Thymus (tissue), 11 donors: ENCODE measurements at regions not wholly inside any gene's neighbourhood (a gene's known extent, or its start where the extent isn't known, plus 50 kb on each side); places are given as distances from the start of the nearest gene placed in this dataset.

Source experiments
- DNase-seq, 9 donors: peaks; one replicate each; pipeline ENCODE4 v3.0.0-alpha.2; 2013; ENCODE audit warnings: low spot score in 9 of 9, low read depth in 6 of 9, missing footprints in 1 of 9
- H3K27ac ChIP-seq, 2 donors: one replicate each; pipeline ENCODE4 v1.5.1; 2013; ENCODE audit warnings: control low read depth in 1 of 2, low read depth in 1 of 2, low read length in 1 of 2, mild to moderate bottlenecking in 1 of 2, moderate library complexity in 1 of 2
- H3K27me3 ChIP-seq, 2 donors: one replicate each; pipeline ENCODE4 v1.5.1; 2013; ENCODE audit warnings: low read length in 1 of 2; ENCODE audit not compliant: control insufficient read depth in 2 of 2, insufficient read depth in 1 of 2
- H3K36me3 ChIP-seq, 2 donors: one replicate each; pipeline ENCODE4 v1.5.1; 2013; ENCODE audit warnings: low read length in 1 of 2, mild to moderate bottlenecking in 1 of 2, moderate library complexity in 1 of 2; ENCODE audit not compliant: control insufficient read depth in 2 of 2, insufficient read depth in 2 of 2
- H3K4me1 ChIP-seq, 2 donors: one replicate each; pipeline ENCODE4 v1.5.1; 2013; ENCODE audit warnings: low read length in 2 of 2; ENCODE audit not compliant: control insufficient read depth in 2 of 2, insufficient read depth in 2 of 2
- H3K4me3 ChIP-seq, 2 donors: one replicate each; pipeline ENCODE4 v1.5.1; 2013; ENCODE audit warnings: low read length in 2 of 2, control low read depth in 1 of 2, mild to moderate bottlenecking in 1 of 2
- H3K9me3 ChIP-seq, 2 donors: one replicate each; pipeline ENCODE4 v1.5.1; 2013; ENCODE audit warnings: low read length in 1 of 2, mild to moderate bottlenecking in 1 of 2; ENCODE audit not compliant: control insufficient read depth in 2 of 2, insufficient read depth in 1 of 2
- WGBS: extraction: QIAGEN DNeasy Blood & Tissue Kit; methylation state at CpG from one replicate; pipeline ENCODE4 v1.1.7; 2013; 5-methylcytosine and 5-hydroxymethylcytosine counted together
- donor health status: healthy.

GRCh38 chr14:42961509-42961908 lies 1354.8 kb downstream of the LRFN5 start:
- no peak overlapping the region for H3K4me3 ChIP-seq
- no peak overlapping the region for H3K27ac ChIP-seq
- 84% methylated on average over 3 of the region's 3 CpGs for WGBS
- no peak for DNase-seq
- H3K9me3 ChIP-seq, result no peaks in the 10 kb centered on the region
- H3K4me1 ChIP-seq, result no peaks in the 10 kb centered on the region
- H3K36me3 ChIP-seq, result no peaks in the 10 kb centered on the region
- H3K27me3 ChIP-seq, result no peaks in the 10 kb centered on the region

- Histone ChIP-seq H3K4me3 (no peak overlapping the region), H3K27me3 (no peaks in the 10 kb centered on the region), H3K9me3 (peaks cover 0 to 1% of the 10 kb centered on the region in 2 donors), H3K27ac (no peak overlapping the region), H3K36me3 (no peaks in the 10 kb centered on the region), H3K4me1 (no peaks in the 10 kb centered on the region)
- WGBS, result 95% methylated on average over 6 of the region's 6 CpGs
- DNase-seq, result no peak
Observed at GRCh38 chr14:42950363-42950762, 1343.7 kb downstream of the LRFN5 start.

DNA sequence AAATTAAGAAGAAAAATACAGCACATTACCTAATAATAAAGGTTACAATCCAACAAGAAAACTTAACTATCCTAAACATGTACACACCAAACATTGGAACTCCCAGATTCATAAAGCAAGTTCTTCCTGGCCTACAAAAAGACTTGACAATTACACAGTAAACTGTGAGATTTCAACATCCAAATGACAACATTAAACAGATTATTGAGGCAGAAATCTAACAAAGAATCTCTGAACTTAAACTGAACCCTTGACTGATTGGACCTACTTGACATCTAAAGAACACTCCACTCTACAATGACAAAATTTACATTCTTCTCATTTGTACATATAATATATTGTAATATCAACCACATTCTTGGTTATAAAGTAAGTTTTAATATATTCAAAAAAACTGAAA lies 1341.3 kb downstream of the LRFN5 start:
- DNase-seq, result no peak
- Histone ChIP-seq H3K36me3 (no peaks in the 10 kb centered on the region), H3K4me3 (no peak overlapping the region), H3K27ac (no peak overlapping the region), H3K9me3 (peaks cover 0 to 1% of the 10 kb centered on the region in 2 donors), H3K27me3 (no peaks in the 10 kb centered on the region), H3K4me1 (no peaks in the 10 kb centered on the region)

DNA sequence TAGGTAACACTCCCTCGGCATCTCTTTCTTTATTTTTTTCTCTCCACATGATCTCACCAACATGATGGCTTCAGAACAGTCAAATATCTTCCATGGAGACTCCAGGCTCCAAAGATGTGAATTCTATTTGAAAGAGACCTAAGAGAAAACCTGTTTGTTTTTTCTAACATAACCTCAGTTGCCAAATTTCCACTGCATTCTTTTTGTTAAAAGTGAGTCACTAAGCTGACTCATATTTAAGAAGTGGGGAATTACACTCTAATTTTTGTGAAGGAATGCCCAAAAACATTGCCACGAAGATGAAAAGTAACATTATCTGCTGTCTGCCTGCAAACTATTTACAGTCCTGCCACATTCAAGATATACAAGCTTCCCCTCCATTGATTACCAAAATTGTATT lies 1337.6 kb downstream of the LRFN5 start:
- 86% methylated on average over 2 of the region's 2 CpGs for WGBS
- H3K27me3 ChIP-seq, result no peaks in the 10 kb centered on the region
- DNase-seq, result no peak

GRCh38 chr14:42931308-42931707 lies 1324.6 kb downstream of the LRFN5 start:
- H3K4me1 ChIP-seq, result no peaks in the 10 kb centered on the region
- no peaks in the 10 kb centered on the region for H3K36me3 ChIP-seq
- 95% methylated on average over 2 of the region's 2 CpGs for WGBS
- no peaks in the 10 kb centered on the region for H3K27me3 ChIP-seq
- no peak for DNase-seq
- H3K9me3 ChIP-seq, result peaks cover 4% of the 10 kb centered on the region in 2 donors
- no peak overlapping the region for H3K4me3 ChIP-seq
- H3K27ac ChIP-seq, result no peak overlapping the region

More for the DNA sequence above, 1337.6 kb downstream of the LRFN5 start:
- no peak overlapping the region for H3K27ac ChIP-seq
- H3K9me3 ChIP-seq, result peaks cover 0 to 1% of the 10 kb centered on the region in 2 donors
- no peaks in the 10 kb centered on the region for H3K4me1 ChIP-seq
- no peak overlapping the region for H3K4me3 ChIP-seq
- H3K36me3 ChIP-seq, result no peaks in the 10 kb centered on the region

DNA sequence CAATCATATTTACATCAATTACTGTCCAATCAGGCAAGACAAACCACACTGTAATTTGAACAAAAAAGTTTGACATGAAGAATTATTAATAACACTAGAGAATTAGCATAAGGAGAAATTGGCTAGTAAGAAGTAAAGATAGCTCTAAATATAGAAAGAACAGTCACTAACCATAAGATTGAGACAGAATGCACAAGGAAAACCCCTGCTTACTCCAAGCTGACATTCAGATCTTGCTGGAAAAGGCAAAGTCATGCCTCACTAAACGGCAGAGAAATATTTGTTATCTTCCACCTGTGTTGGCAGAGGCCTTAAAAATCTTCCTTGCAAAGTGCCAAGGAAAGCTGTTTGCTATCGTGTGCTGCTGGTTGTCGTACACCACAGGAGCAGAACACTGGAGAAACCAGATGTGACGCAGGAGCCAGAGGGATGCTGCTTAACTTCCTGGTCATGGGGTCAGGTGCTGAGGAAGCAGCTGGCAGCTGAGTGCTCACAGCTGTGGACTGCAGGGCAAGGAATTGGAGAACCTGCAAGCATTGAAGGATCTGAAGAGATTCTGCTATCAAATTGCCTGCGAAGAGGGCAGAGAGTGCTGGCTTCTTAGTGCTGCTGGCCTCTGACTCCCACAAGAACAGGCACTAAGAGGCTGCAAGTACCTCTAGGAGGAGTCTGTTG lies 1323.3 kb downstream of the LRFN5 start:
- H3K27me3 ChIP-seq, result no peaks in the 10 kb centered on the region
- WGBS, result 21% methylated on average over 5 of the region's 5 CpGs
- H3K27ac ChIP-seq, result peak overlapping the region in 1 of 2 donors; percentile 25
- peak in 1 of 9 donors; percentile 14 for DNase-seq
- H3K36me3 ChIP-seq, result no peaks in the 10 kb centered on the region
- peaks cover 4% of the 10 kb centered on the region in 2 donors for H3K9me3 ChIP-seq
- no peak overlapping the region for H3K4me3 ChIP-seq
- H3K4me1 ChIP-seq, result no peaks in the 10 kb centered on the region

DNA sequence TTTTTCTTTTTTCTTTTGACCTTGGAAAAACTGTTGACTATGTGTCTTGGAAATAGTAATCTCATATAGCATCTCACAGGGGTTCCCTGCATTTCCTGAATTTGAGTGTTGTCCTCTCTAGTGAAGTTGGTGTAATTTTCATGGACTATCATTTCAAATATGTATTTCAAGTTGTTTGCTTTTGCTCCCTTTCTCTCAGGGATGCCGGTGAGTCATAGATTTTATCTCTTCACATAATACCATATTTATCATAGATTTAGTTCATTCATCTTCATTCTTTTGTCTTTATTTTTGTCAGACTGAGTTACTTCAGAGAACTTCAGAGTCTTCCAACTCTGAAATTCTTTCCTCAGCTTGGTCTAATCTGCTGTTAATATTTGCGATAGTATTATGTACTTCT lies 1320.6 kb downstream of the LRFN5 start:
- H3K27me3 ChIP-seq, result no peaks in the 10 kb centered on the region
- no peak overlapping the region for H3K27ac ChIP-seq
- no peaks in the 10 kb centered on the region for H3K4me1 ChIP-seq
- H3K9me3 ChIP-seq, result peaks cover 4% of the 10 kb centered on the region in 2 donors
- WGBS, result 97% methylated on average over 2 of the region's 2 CpGs
- no peaks in the 10 kb centered on the region for H3K36me3 ChIP-seq
- DNase-seq, result no peak
- no peak overlapping the region for H3K4me3 ChIP-seq

DNA sequence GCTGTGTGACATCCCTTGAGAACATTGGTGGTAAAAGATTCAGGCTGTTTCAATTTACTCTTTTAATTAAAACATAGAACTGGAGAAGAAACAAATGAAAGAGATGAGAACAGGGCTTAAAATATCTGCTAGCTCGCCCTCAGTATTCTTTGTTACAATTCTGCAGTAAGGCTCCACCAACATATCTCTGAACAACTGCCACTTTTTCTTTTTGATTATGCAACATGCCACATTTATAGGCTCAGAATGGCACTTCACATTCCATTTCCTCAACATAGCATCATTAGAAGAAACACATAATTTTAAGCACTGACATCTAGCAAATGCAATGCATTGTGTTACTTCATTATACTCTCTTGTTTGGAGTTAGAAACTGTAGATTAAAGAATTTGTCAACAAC lies 1315.2 kb downstream of the LRFN5 start:
- Histone ChIP-seq H3K4me3 (no peak overlapping the region), H3K36me3 (no peaks in the 10 kb centered on the region), H3K27me3 (no peaks in the 10 kb centered on the region), H3K27ac (no peak overlapping the region), H3K9me3 (no peaks in the 10 kb centered on the region), H3K4me1 (no peaks in the 10 kb centered on the region)
- no peak for DNase-seq
- WGBS, result 89% methylated on average over 1 of the region's 1 CpG

DNA sequence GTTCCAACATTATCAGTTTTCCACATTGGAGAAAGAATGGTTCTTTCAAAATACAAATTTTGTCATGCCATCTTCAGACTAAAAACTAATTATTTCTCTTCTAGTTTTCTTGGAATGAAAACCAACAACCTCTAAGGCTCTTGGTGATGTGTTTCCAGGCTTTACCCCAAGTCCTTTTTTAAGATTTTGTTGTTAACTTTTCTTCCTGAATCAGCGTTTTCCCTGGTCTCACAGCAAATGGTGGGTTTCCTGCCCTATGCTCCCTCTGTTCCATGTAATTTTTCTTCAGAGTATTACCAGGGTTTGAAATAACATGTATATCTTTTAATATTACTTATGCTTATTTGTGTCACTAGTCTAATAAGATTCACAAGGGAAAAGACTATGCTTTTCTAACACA lies 1311.9 kb downstream of the LRFN5 start:
- Histone ChIP-seq H3K36me3 (no peaks in the 10 kb centered on the region), H3K9me3 (no peaks in the 10 kb centered on the region), H3K27ac (no peak overlapping the region), H3K27me3 (no peaks in the 10 kb centered on the region), H3K4me3 (no peak overlapping the region), H3K4me1 (no peaks in the 10 kb centered on the region)
- no peak for DNase-seq
- WGBS, result 93% methylated on average over 1 of the region's 1 CpG
